Activated naive CD4-positive, alpha-beta T cell (primary cell): ENCODE measurements at regions not wholly inside any gene's neighbourhood (a gene's known extent, or its start where the extent isn't known, plus 50 kb on each side); places are given as distances from the start of the nearest gene placed in this dataset.
"Not testable (repeated sequence)": the region's sequence is repeated elsewhere in the genome, so short reads cannot be mapped to it uniquely, and the experiment has no call there.

Experiments used
- DNase-seq, 4 experiments: peaks; one replicate each; lab custom pipeline; 2025; lab: John Stamatoyannopoulos, UW

GRCh38 chr2:234406085-234406484, 90.8 kb downstream of the ARL4C start:
- no peak for DNase-seq

GRCh38 chr2:234405462-234405861, 91.4 kb downstream of the ARL4C start:
- no peak for DNase-seq

GRCh38 chr2:234404957-234405356, 91.9 kb downstream of the ARL4C start:
- no peak for DNase-seq

GRCh38 chr2:234403751-234404150, 93.1 kb downstream of the ARL4C start:
- DNase-seq, result no peak

- no peak for DNase-seq
These were observed 93.8 kb downstream of the ARL4C start for GRCh38 chr2:234403074-234403473.

- DNase-seq, result no peak
These were observed 95.5 kb downstream of the ARL4C start for GRCh38 chr2:234401426-234401825.

- DNase-seq, result no peak
These were observed 97.2 kb downstream of the ARL4C start for GRCh38 chr2:234399451-234400246.

- no peak for DNase-seq
These were observed 98.3 kb downstream of the ARL4C start for GRCh38 chr2:234398531-234398930.

GRCh38 chr2:234395891-234396420, 100.9 kb downstream of the ARL4C start:
- no peak for DNase-seq

- DNase-seq, result no peak
These were observed 102.4 kb downstream of the ARL4C start for GRCh38 chr2:234394450-234394849.

- no peak for DNase-seq
These were observed 103.5 kb downstream of the ARL4C start for GRCh38 chr2:234393354-234393753.

GRCh38 chr2:234392041-234392615, 104.8 kb downstream of the ARL4C start:
- no peak for DNase-seq

- no peak for DNase-seq
These were observed 105.3 kb downstream of the ARL4C start for GRCh38 chr2:234391625-234392024.

- not testable (repeated sequence) for DNase-seq
These were observed 107.2 kb downstream of the ARL4C start for GRCh38 chr2:234389661-234390060.

- DNase-seq, result no peak
These were observed 108.3 kb downstream of the ARL4C start for GRCh38 chr2:234388591-234388990.

- DNase-seq, result no peak
These were observed 109.9 kb downstream of the ARL4C start for GRCh38 chr2:234386971-234387370.

GRCh38 chr2:234382131-234382530, 114.8 kb downstream of the ARL4C start:
- no peak for DNase-seq

- DNase-seq, result not testable (repeated sequence)
These were observed 117.9 kb downstream of the ARL4C start for GRCh38 chr2:234378958-234379357.

GRCh38 chr2:234378440-234378839, 118.4 kb downstream of the ARL4C start:
- no peak for DNase-seq

- DNase-seq, result no peak
These were observed 119.0 kb downstream of the ARL4C start for GRCh38 chr2:234377761-234378391.

- DNase-seq, result no peak
These were observed 120.7 kb downstream of the ARL4C start for GRCh38 chr2:234376229-234376628.

- DNase-seq, result no peak
These were observed 121.6 kb downstream of the ARL4C start for GRCh38 chr2:234375176-234375880.
